ENCODE measurements at regions not wholly inside any gene's neighbourhood (a gene's known extent, or its start where the extent isn't known, plus 50 kb on each side); places are given as distances from the start of the nearest gene placed in this dataset.

- no peak overlapping the region for H3K4me2 ChIP-seq (ENCODE audit: low read length)
- no peak overlapping the region for H3K27ac ChIP-seq (ENCODE audit: low read depth, low read length, poor library complexity, severe bottlenecking)
- no peak overlapping the region for H2AFZ ChIP-seq (ENCODE audit: low read length)
- H3K9ac ChIP-seq (ENCODE audit: low read length) = no peak overlapping the region
- H3K9me3 ChIP-seq (ENCODE audit: low read length) = no peaks in the 10 kb centered on the region
- no peaks in the 10 kb centered on the region for H3K4me1 ChIP-seq (ENCODE audit: insufficient read depth, low read length, severe bottlenecking)
- TF ChIP-seq CTCF (IDR thresholded peaks at IDR 0.05; ENCODE audit: low read length) (no peak), EZH2 (IDR thresholded peaks at IDR 0.05; ENCODE audit: borderline replicate concordance, low read length) (no peak)
- H3K36me3 ChIP-seq (ENCODE audit: insufficient read depth, low read length) = no peaks in the 10 kb centered on the region
- H4K20me1 ChIP-seq (ENCODE audit: insufficient read depth, low read length) = no peaks in the 10 kb centered on the region
- H3K9me2 ChIP-seq (ENCODE audit: low read depth, low read length) = no peaks in the 10 kb centered on the region
- no peaks in the 10 kb centered on the region for H3K27me3 ChIP-seq (ENCODE audit: insufficient read depth, low read length)
- no peaks in the 10 kb centered on the region for H3F3A ChIP-seq (ENCODE audit: insufficient read depth, low read length)
- H3K79me2 ChIP-seq (ENCODE audit: insufficient read depth, low read length) = no peaks in the 10 kb centered on the region
- no peak overlapping the region for H3K4me3 ChIP-seq (ENCODE audit: low read depth, low read length, poor library complexity, severe bottlenecking)
Observed at GRCh38 chr5:105677291-105677690, 1993.4 kb downstream of the EFNA5 start.

GRCh38 chr5:105670596-105670995, 2000.1 kb downstream of the EFNA5 start:
- no peaks in the 10 kb centered on the region for H3K79me2 ChIP-seq (ENCODE audit: insufficient read depth, low read length)
- no peak overlapping the region for H2AFZ ChIP-seq (ENCODE audit: low read length)
- H4K20me1 ChIP-seq (ENCODE audit: insufficient read depth, low read length) = no peaks in the 10 kb centered on the region
- no peaks in the 10 kb centered on the region for H3K9me2 ChIP-seq (ENCODE audit: low read depth, low read length)
- H3K9ac ChIP-seq (ENCODE audit: low read length) = no peak overlapping the region
- H3K27me3 ChIP-seq (ENCODE audit: insufficient read depth, low read length) = no peaks in the 10 kb centered on the region
- H3F3A ChIP-seq (ENCODE audit: insufficient read depth, low read length) = no peaks in the 10 kb centered on the region
- H3K9me3 ChIP-seq (ENCODE audit: low read length) = no peaks in the 10 kb centered on the region
- H3K27ac ChIP-seq (ENCODE audit: low read depth, low read length, poor library complexity, severe bottlenecking) = no peak overlapping the region
- TF ChIP-seq EZH2 (IDR thresholded peaks at IDR 0.05; ENCODE audit: borderline replicate concordance, low read length) (no peak), CTCF (IDR thresholded peaks at IDR 0.05; ENCODE audit: low read length) (no peak)
- H3K4me2 ChIP-seq (ENCODE audit: low read length) = no peak overlapping the region
- H3K4me3 ChIP-seq (ENCODE audit: low read depth, low read length, poor library complexity, severe bottlenecking) = no peak overlapping the region
- H3K36me3 ChIP-seq (ENCODE audit: insufficient read depth, low read length) = no peaks in the 10 kb centered on the region
- no peaks in the 10 kb centered on the region for H3K4me1 ChIP-seq (ENCODE audit: insufficient read depth, low read length, severe bottlenecking)

GRCh38 chr5:105663671-105664070, 2007.1 kb downstream of the EFNA5 start:
- H3K9ac ChIP-seq (ENCODE audit: low read length) = no peak overlapping the region
- no peak overlapping the region for H3K4me3 ChIP-seq (ENCODE audit: low read depth, low read length, poor library complexity, severe bottlenecking)
- H3K79me2 ChIP-seq (ENCODE audit: insufficient read depth, low read length) = no peaks in the 10 kb centered on the region
- H3K9me2 ChIP-seq (ENCODE audit: low read depth, low read length) = no peaks in the 10 kb centered on the region
- H3K4me2 ChIP-seq (ENCODE audit: low read length) = no peak overlapping the region
- no peaks in the 10 kb centered on the region for H3K9me3 ChIP-seq (ENCODE audit: low read length)
- no peaks in the 10 kb centered on the region for H3K4me1 ChIP-seq (ENCODE audit: insufficient read depth, low read length, severe bottlenecking)
- no peaks in the 10 kb centered on the region for H3K36me3 ChIP-seq (ENCODE audit: insufficient read depth, low read length)
- no peak overlapping the region for H3K27ac ChIP-seq (ENCODE audit: low read depth, low read length, poor library complexity, severe bottlenecking)
- no peaks in the 10 kb centered on the region for H3K27me3 ChIP-seq (ENCODE audit: insufficient read depth, low read length)
- no peaks in the 10 kb centered on the region for H3F3A ChIP-seq (ENCODE audit: insufficient read depth, low read length)
- no peaks in the 10 kb centered on the region for H4K20me1 ChIP-seq (ENCODE audit: insufficient read depth, low read length)
- TF ChIP-seq EZH2 (IDR thresholded peaks at IDR 0.05; ENCODE audit: borderline replicate concordance, low read length) (no peak), CTCF (IDR thresholded peaks at IDR 0.05; ENCODE audit: low read length) (no peak)
- H2AFZ ChIP-seq (ENCODE audit: low read length) = no peak overlapping the region
